ENCODE measurements at regions not wholly inside any gene's neighbourhood (a gene's known extent, or its start where the extent isn't known, plus 50 kb on each side); places are given as distances from the start of the nearest gene placed in this dataset.

DNA sequence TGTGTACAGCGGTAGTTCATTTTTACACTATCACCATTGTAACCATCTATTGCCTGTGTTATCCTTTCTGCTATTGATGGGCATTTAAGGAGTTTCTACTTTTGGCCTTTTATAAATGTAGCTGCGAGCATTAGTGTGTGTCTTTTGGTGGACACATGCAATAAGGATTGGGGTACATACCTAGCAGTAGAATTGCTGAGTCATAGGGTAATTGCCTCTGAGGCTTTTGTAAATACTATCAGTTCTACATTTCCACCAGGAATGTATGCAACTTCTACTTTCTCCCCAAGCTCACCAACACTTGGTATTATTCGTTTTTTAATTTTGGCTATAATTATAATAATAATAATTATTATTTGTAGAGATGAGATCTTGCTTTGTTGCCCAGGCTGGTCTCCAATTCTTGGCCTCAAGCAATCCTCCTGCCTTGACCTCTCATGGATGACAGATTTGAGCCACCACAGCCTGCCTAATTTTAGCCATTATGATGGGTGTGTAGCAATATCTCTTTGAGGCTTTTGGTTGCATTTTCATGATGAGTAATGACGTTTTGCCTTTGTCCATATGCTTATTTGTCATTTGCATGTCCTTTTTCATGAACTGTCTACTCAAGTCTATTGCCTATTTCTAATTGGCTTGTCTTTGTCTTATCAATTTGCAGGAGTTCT, 277.0 kb downstream of the ACTR3B start:
- no peaks in the 10 kb centered on the region for H3K4me1 ChIP-seq (ENCODE audit: insufficient read depth, low read length)
- H3K4me3 Mint-ChIP-seq (ENCODE audit: unreplicated experiment): no peak overlapping the region
- peaks cover 2% of the 10 kb centered on the region for H3K9me3 Mint-ChIP-seq (ENCODE audit: unreplicated experiment)

DNA sequence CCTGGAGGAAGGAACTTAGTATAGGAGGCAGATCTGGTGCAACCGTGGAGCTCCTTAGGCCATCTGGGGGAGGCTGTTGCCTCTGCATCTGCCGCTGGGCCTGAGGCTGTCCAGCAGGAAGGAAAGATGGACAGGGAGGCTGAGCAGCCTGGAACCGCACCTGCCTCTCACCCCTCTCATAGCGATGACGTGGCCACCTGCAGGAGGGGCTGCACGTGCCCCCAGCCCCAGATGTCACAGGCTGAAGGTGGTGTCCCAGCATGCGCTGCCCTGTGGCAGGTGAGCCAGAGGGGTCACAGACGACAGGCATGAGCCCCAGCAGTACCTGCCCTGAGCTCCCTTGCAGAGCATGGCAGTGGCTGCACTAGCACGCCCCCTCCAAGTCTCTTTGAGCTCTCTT, 283.9 kb downstream of the ACTR3B start:
- no peak overlapping the region for H3K4me3 ChIP-seq (ENCODE audit: insufficient read depth, low read depth, low read length)
- FAIRE-seq (no peak), DNase-seq (ENCODE audit: low read depth) (no peak)
- no peaks in the 10 kb centered on the region for H3K79me2 ChIP-seq (ENCODE audit: insufficient read depth, low read length)
- H3K27me3 ChIP-seq (ENCODE audit: insufficient read depth, low read length): no peaks in the 10 kb centered on the region
- Mint-ChIP-seq H3K27ac (ENCODE audit: unreplicated experiment) (no peak overlapping the region), H3K27me3 (ENCODE audit: low read depth, unreplicated experiment) (peaks cover 7% of the 10 kb centered on the region), H3K4me1 (ENCODE audit: low read depth, unreplicated experiment) (no peaks in the 10 kb centered on the region), H3K4me3 (ENCODE audit: unreplicated experiment) (no peak overlapping the region), H3K9me3 (ENCODE audit: unreplicated experiment) (peaks cover 2% of the 10 kb centered on the region), H3K36me3 (ENCODE audit: low read depth, unreplicated experiment) (no peaks in the 10 kb centered on the region)
- H3K36me3 ChIP-seq (ENCODE audit: insufficient read depth, low read length): no peaks in the 10 kb centered on the region
- H3K27ac ChIP-seq (ENCODE audit: low read depth, low read length): no peak overlapping the region
- no peak overlapping the region for H2AFZ ChIP-seq (ENCODE audit: low read depth, low read length)
- peaks cover 9% of the 10 kb centered on the region for H3K9me3 ChIP-seq (ENCODE audit: insufficient read depth, low read depth, low read length)
- H3K4me1 ChIP-seq (ENCODE audit: insufficient read depth, low read length): no peaks in the 10 kb centered on the region
- H3K9ac ChIP-seq (ENCODE audit: low read length): no peak overlapping the region
- TF ChIP-seq EZH2 (IDR thresholded peaks at IDR 0.05; ENCODE audit: insufficient read depth, low read length): no peak
- TF ChIP-seq, protein P1, sequence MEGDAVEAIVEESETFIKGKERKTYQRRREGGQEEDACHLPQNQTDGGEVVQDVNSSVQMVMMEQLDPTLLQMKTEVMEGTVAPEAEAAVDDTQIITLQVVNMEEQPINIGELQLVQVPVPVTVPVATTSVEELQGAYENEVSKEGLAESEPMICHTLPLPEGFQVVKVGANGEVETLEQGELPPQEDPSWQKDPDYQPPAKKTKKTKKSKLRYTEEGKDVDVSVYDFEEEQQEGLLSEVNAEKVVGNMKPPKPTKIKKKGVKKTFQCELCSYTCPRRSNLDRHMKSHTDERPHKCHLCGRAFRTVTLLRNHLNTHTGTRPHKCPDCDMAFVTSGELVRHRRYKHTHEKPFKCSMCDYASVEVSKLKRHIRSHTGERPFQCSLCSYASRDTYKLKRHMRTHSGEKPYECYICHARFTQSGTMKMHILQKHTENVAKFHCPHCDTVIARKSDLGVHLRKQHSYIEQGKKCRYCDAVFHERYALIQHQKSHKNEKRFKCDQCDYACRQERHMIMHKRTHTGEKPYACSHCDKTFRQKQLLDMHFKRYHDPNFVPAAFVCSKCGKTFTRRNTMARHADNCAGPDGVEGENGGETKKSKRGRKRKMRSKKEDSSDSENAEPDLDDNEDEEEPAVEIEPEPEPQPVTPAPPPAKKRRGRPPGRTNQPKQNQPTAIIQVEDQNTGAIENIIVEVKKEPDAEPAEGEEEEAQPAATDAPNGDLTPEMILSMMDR (IDR thresholded peaks at IDR 0.05; ENCODE audit: insufficient read depth, low read depth, low read length): no peak
- H4K20me1 ChIP-seq (ENCODE audit: insufficient read depth, low read length): no peaks in the 10 kb centered on the region
- no peak overlapping the region for H3K4me2 ChIP-seq (ENCODE audit: low read length)

More for the DNA sequence above, 277.0 kb downstream of the ACTR3B start:
- no peak for DNase-seq (ENCODE audit: low read depth)
- Mint-ChIP-seq H3K36me3 (ENCODE audit: low read depth, unreplicated experiment) (no peaks in the 10 kb centered on the region), H3K27me3 (ENCODE audit: low read depth, unreplicated experiment) (peaks cover under 1% of the 10 kb centered on the region), H3K4me1 (ENCODE audit: low read depth, unreplicated experiment) (no peaks in the 10 kb centered on the region), H3K27ac (ENCODE audit: unreplicated experiment) (no peak overlapping the region)
- H3K27me3 ChIP-seq (ENCODE audit: insufficient read depth, low read length): no peaks in the 10 kb centered on the region
- H3K4me2 ChIP-seq (ENCODE audit: low read length): no peak overlapping the region
- no peak for TF ChIP-seq EZH2 (IDR thresholded peaks at IDR 0.05; ENCODE audit: insufficient read depth, low read length)
- TF ChIP-seq, protein P1 (IDR thresholded peaks at IDR 0.05; ENCODE audit: insufficient read depth, low read depth, low read length): no peak
- FAIRE-seq: no peak
- H4K20me1 ChIP-seq (ENCODE audit: insufficient read depth, low read length): no peaks in the 10 kb centered on the region
- H2AFZ ChIP-seq (ENCODE audit: low read depth, low read length): no peak overlapping the region
- H3K4me3 ChIP-seq (ENCODE audit: insufficient read depth, low read depth, low read length): no peak overlapping the region
- no peak overlapping the region for H3K27ac ChIP-seq (ENCODE audit: low read depth, low read length)
- H3K9ac ChIP-seq (ENCODE audit: low read length): no peak overlapping the region
- no peaks in the 10 kb centered on the region for H3K79me2 ChIP-seq (ENCODE audit: insufficient read depth, low read length)
- H3K36me3 ChIP-seq (ENCODE audit: insufficient read depth, low read length): no peaks in the 10 kb centered on the region
- H3K9me3 ChIP-seq (ENCODE audit: insufficient read depth, low read depth, low read length): no peaks in the 10 kb centered on the region

DNA sequence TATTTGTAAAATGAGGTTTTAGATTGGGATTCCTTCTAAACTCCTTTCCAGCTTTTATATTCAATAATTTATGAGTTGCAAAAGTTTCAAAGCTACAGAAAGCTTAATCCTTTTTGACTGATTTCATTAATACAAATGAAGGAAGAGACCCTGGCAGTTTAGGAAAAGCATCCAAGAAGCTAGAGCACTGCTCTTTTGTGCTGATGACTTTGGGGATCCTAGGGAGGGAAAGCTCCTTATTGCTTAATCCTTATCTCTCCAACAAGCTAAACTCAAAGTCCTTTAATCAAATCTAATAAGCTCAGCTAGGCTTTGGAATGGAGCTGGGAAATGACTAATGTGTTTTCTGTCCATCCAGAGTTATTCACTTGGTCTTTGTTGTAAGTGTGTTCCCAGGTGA, 285.4 kb downstream of the ACTR3B start:
- H3K9ac ChIP-seq (ENCODE audit: low read length): no peak overlapping the region
- FAIRE-seq: no peak
- peaks cover 9% of the 10 kb centered on the region for H3K9me3 ChIP-seq (ENCODE audit: insufficient read depth, low read depth, low read length)
- H3K36me3 Mint-ChIP-seq (ENCODE audit: low read depth, unreplicated experiment): no peaks in the 10 kb centered on the region
- no peak overlapping the region for H3K27ac Mint-ChIP-seq (ENCODE audit: unreplicated experiment)
- no peaks in the 10 kb centered on the region for H3K4me1 Mint-ChIP-seq (ENCODE audit: low read depth, unreplicated experiment)
- H3K27me3 ChIP-seq (ENCODE audit: insufficient read depth, low read length): no peaks in the 10 kb centered on the region
- no peak overlapping the region for H2AFZ ChIP-seq (ENCODE audit: low read depth, low read length)
- no peak overlapping the region for H3K4me3 ChIP-seq (ENCODE audit: insufficient read depth, low read depth, low read length)
- no peak overlapping the region for H3K27ac ChIP-seq (ENCODE audit: low read depth, low read length)
- DNase-seq (ENCODE audit: low read depth): no peak
- no peaks in the 10 kb centered on the region for H3K4me1 ChIP-seq (ENCODE audit: insufficient read depth, low read length)
- no peaks in the 10 kb centered on the region for H4K20me1 ChIP-seq (ENCODE audit: insufficient read depth, low read length)
- TF ChIP-seq, protein P1 (IDR thresholded peaks at IDR 0.05; ENCODE audit: insufficient read depth, low read depth, low read length): no peak
- H3K4me2 ChIP-seq (ENCODE audit: low read length): no peak overlapping the region
- no peaks in the 10 kb centered on the region for H3K36me3 ChIP-seq (ENCODE audit: insufficient read depth, low read length)
- peaks cover 7% of the 10 kb centered on the region for H3K27me3 Mint-ChIP-seq (ENCODE audit: low read depth, unreplicated experiment)
- H3K79me2 ChIP-seq (ENCODE audit: insufficient read depth, low read length): no peaks in the 10 kb centered on the region
- H3K9me3 Mint-ChIP-seq (ENCODE audit: unreplicated experiment): peaks cover 2% of the 10 kb centered on the region
- no peak overlapping the region for H3K4me3 Mint-ChIP-seq (ENCODE audit: unreplicated experiment)
